Muscle of leg (tissue), 3 donors: ENCODE measurements at regions not wholly inside any gene's neighbourhood (a gene's known extent, or its start where the extent isn't known, plus 50 kb on each side); places are given as distances from the start of the nearest gene placed in this dataset.

Source experiments
- DNase-seq: peaks from one replicate; pipeline ENCODE4 v3.0.0; 2013
- H3K27ac ChIP-seq: one replicate; pipeline ENCODE4 v1.5.1; 2013; ENCODE audit warnings: mild to moderate bottlenecking, low read length, control low read depth
- H3K27me3 ChIP-seq: one replicate; pipeline ENCODE4 v1.6.1; 2013; ENCODE audit warnings: low read length; ENCODE audit not compliant: control insufficient read depth, insufficient read depth
- H3K36me3 ChIP-seq: one replicate; pipeline ENCODE4 v1.6.1; 2013; ENCODE audit warnings: low read length; ENCODE audit not compliant: control insufficient read depth, insufficient read depth
- H3K4me1 ChIP-seq: one replicate; pipeline ENCODE4 v1.6.1; 2013; ENCODE audit warnings: low read length; ENCODE audit not compliant: control insufficient read depth, insufficient read depth
- H3K4me3 ChIP-seq: one replicate; pipeline ENCODE4 v1.5.1; 2013; ENCODE audit warnings: low read length, control low read depth
- H3K9me3 ChIP-seq: replicated peaks from 2 replicates; pipeline ENCODE4 v1.6.1; 2013; ENCODE audit warnings: low read depth, low read length; ENCODE audit not compliant: control insufficient read depth
- WGBS: methylation state at CpG from one replicate; pipeline ENCODE4 v1.1.5; 2013; ENCODE audit warnings: missing lambda C conversion rate; ENCODE audit not compliant: insufficient coverage; 5-methylcytosine and 5-hydroxymethylcytosine counted together

- no peaks in the 10 kb centered on the region for H3K27me3 ChIP-seq
- H3K27ac ChIP-seq = peak overlapping the region; percentile 25
- no peak for DNase-seq
- no peaks in the 10 kb centered on the region for H3K9me3 ChIP-seq
- H3K4me1 ChIP-seq = peaks cover 7% of the 10 kb centered on the region
- H3K36me3 ChIP-seq = no peaks in the 10 kb centered on the region
- no peak overlapping the region for H3K4me3 ChIP-seq
- no CpG with 5 or more reads among the region's 1 CpG for WGBS
Observed at GRCh38 chr6:137784583-137784982, 82.5 kb upstream of the TNFAIP3 start.

- peaks cover 5% of the 10 kb centered on the region for H3K4me1 ChIP-seq
- H3K27me3 ChIP-seq = no peaks in the 10 kb centered on the region
- peak overlapping the region; percentile 23 for H3K27ac ChIP-seq
- no peaks in the 10 kb centered on the region for H3K9me3 ChIP-seq
- no peak overlapping the region for H3K4me3 ChIP-seq
- 0% methylated on average over 1 of the region's 2 CpGs for WGBS
- DNase-seq = peak; percentile 73
- H3K36me3 ChIP-seq = no peaks in the 10 kb centered on the region
Observed at GRCh38 chr6:137787016-137787415, 80.0 kb upstream of the TNFAIP3 start.

GRCh38 chr6:137788248-137788647 lies 78.8 kb upstream of the TNFAIP3 start:
- Histone ChIP-seq H3K4me3 (no peak overlapping the region), H3K4me1 (peaks cover 5% of the 10 kb centered on the region), H3K36me3 (no peaks in the 10 kb centered on the region), H3K9me3 (no peaks in the 10 kb centered on the region), H3K27me3 (no peaks in the 10 kb centered on the region), H3K27ac (no peak overlapping the region)
- no peak for DNase-seq
- WGBS = no CpG with 5 or more reads among the region's 1 CpG

- DNase-seq = peak; percentile 45
- peaks cover 5% of the 10 kb centered on the region for H3K4me1 ChIP-seq
- H3K4me3 ChIP-seq = no peak overlapping the region
- H3K27me3 ChIP-seq = no peaks in the 10 kb centered on the region
- H3K36me3 ChIP-seq = no peaks in the 10 kb centered on the region
- 47% methylated on average over 4 of the region's 6 CpGs for WGBS
- no peaks in the 10 kb centered on the region for H3K9me3 ChIP-seq
- H3K27ac ChIP-seq = no peak overlapping the region
Observed at GRCh38 chr6:137791281-137792159, 75.5 kb upstream of the TNFAIP3 start.

- Histone ChIP-seq H3K27me3 (no peaks in the 10 kb centered on the region), H3K9me3 (no peaks in the 10 kb centered on the region), H3K4me1 (peaks cover 5% of the 10 kb centered on the region), H3K27ac (no peak overlapping the region), H3K36me3 (no peaks in the 10 kb centered on the region), H3K4me3 (no peak overlapping the region)
- DNase-seq = no peak
- WGBS = no CpG with 5 or more reads among the region's 6 CpGs
Observed at GRCh38 chr6:137792160-137793033, 74.7 kb upstream of the TNFAIP3 start.

GRCh38 chr6:137793805-137794515 lies 73.1 kb upstream of the TNFAIP3 start:
- Histone ChIP-seq H3K4me3 (no peak overlapping the region), H3K27ac (no peak overlapping the region), H3K36me3 (no peaks in the 10 kb centered on the region), H3K27me3 (no peaks in the 10 kb centered on the region), H3K9me3 (no peaks in the 10 kb centered on the region), H3K4me1 (peaks cover 5% of the 10 kb centered on the region)
- DNase-seq = no peak
- 95% methylated on average over 7 of the region's 8 CpGs for WGBS

GRCh38 chr6:137794516-137795201 lies 72.4 kb upstream of the TNFAIP3 start:
- Histone ChIP-seq H3K4me1 (peaks cover 5% of the 10 kb centered on the region), H3K27ac (no peak overlapping the region), H3K9me3 (no peaks in the 10 kb centered on the region), H3K36me3 (no peaks in the 10 kb centered on the region), H3K27me3 (no peaks in the 10 kb centered on the region), H3K4me3 (no peak overlapping the region)
- DNase-seq = no peak
- no CpG with 5 or more reads among the region's 4 CpGs for WGBS

- no peak overlapping the region for H3K27ac ChIP-seq
- H3K36me3 ChIP-seq = no peaks in the 10 kb centered on the region
- H3K27me3 ChIP-seq = no peaks in the 10 kb centered on the region
- DNase-seq = no peak
- H3K4me3 ChIP-seq = no peak overlapping the region
- H3K9me3 ChIP-seq = no peaks in the 10 kb centered on the region
- H3K4me1 ChIP-seq = peaks cover 5% of the 10 kb centered on the region
- WGBS = no CpG with 5 or more reads among the region's 3 CpGs
Observed at GRCh38 chr6:137795501-137795900, 71.6 kb upstream of the TNFAIP3 start.

- WGBS = 50% methylated on average over 1 of the region's 3 CpGs
- Histone ChIP-seq H3K9me3 (no peaks in the 10 kb centered on the region), H3K27me3 (no peaks in the 10 kb centered on the region), H3K36me3 (no peaks in the 10 kb centered on the region), H3K4me3 (no peak overlapping the region), H3K4me1 (no peaks in the 10 kb centered on the region), H3K27ac (no peak overlapping the region)
- no peak for DNase-seq
Observed at GRCh38 chr6:137798261-137798660, 68.8 kb upstream of the TNFAIP3 start.
